ENCODE measurements at regions not wholly inside any gene's neighbourhood (a gene's known extent, or its start where the extent isn't known, plus 50 kb on each side); places are given as distances from the start of the nearest gene placed in this dataset.

DNA sequence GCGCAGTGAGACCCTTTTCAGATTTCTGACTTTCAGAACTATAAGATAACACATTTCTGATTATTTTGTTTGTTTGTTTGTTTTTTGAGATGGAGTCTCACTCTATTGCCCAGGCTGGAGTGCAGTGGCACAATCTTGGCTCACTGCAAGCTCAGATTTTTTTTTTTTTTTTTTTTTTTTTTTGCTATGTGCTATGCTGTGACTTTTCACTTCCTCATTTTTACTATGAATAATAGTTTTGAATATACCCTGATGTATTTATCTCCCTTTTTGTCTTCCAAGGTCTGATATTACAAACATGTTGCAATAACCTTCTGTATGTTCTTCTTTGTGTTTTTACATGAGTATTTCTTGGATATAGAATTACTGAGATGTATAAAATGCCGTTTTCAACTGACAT is 658.7 kb upstream of the SEL1L start:
- Histone ChIP-seq H3K27ac (ENCODE audit: low read depth, low read length) (no peak overlapping the region), H3K4me3 (ENCODE audit: low read length) (no peak overlapping the region), H3K9me3 (ENCODE audit: control insufficient read depth in 2 of 3, low read length in 3 of 3) (peaks cover 0 to 9% (median 0%) of the 10 kb centered on the region in 3 experiments), H3K36me3 (ENCODE audit: control insufficient read depth in 2 of 3, insufficient read depth in 3 of 3, low read length in 3 of 3) (no peaks in the 10 kb centered on the region), H3K4me1 (ENCODE audit: control insufficient read depth in 2 of 2, insufficient read depth in 2 of 2, low read length in 2 of 2) (no peaks in the 10 kb centered on the region), H3K27me3 (ENCODE audit: control insufficient read depth in 2 of 2, insufficient read depth in 2 of 2, low read length in 2 of 2) (no peaks in the 10 kb centered on the region)
- Mint-ChIP-seq H3K36me3 (no peaks in the 10 kb centered on the region), H3K9me3 (peaks cover 0 to 15% (median 6%) of the 10 kb centered on the region in 11 donors), H3K27ac (no peak overlapping the region), H3K4me1 (no peaks in the 10 kb centered on the region), H3K27me3 (no peaks in the 10 kb centered on the region), H3K4me3 (no peak overlapping the region)
- ChIA-PET CTCF (no interaction called here), POLR2A (no interaction called here)
- intact Hi-C loops (cut with micrococcal nuclease) = no loop called here
- ATAC-seq (no peak), DNase-seq (no peak)

DNA sequence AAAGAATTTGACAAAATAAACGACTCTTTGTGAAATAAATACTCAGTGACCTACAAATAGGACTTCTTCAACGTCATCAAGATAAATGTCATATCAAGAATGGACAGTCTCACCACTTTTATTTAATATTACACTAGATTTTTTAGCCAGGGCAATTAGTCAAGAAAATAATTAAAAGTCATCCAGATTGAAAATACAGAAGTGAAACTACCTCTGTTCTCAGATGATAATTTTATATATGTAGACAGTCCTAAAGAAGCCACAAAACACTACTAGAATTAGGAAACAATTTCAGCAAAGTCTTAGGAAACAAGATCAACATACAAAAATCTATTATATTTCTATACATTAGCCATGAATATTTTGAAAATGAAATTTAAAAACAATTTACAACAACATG is 689.6 kb upstream of the SEL1L start:
- H3K4me3 ChIP-seq (ENCODE audit: low read length) = no peak overlapping the region
- no peaks in the 10 kb centered on the region for H3K27me3 ChIP-seq (ENCODE audit: control insufficient read depth in 2 of 2, insufficient read depth in 2 of 2, low read length in 2 of 2)
- no peak overlapping the region for H3K27ac Mint-ChIP-seq
- intact Hi-C loops (cut with micrococcal nuclease) = no loop called here
- H3K9me3 Mint-ChIP-seq = peaks cover 0 to 29% (median 7%) of the 10 kb centered on the region in 11 donors
- DNase-seq (no peak), ATAC-seq (no peak)
- ChIA-PET CTCF (no interaction called here), POLR2A (no interaction called here)
- H3K4me1 ChIP-seq (ENCODE audit: control insufficient read depth in 2 of 2, insufficient read depth in 2 of 2, low read length in 2 of 2) = no peaks in the 10 kb centered on the region
- H3K36me3 Mint-ChIP-seq = no peaks in the 10 kb centered on the region
- no peaks in the 10 kb centered on the region for H3K27me3 Mint-ChIP-seq
- H3K9me3 ChIP-seq (ENCODE audit: control insufficient read depth in 2 of 3, low read length in 3 of 3) = no peaks in the 10 kb centered on the region
- no peaks in the 10 kb centered on the region for H3K4me1 Mint-ChIP-seq
- peaks cover 0 to 3% (median 0%) of the 10 kb centered on the region in 3 experiments for H3K36me3 ChIP-seq (ENCODE audit: control insufficient read depth in 2 of 3, insufficient read depth in 3 of 3, low read length in 3 of 3)
- no peak overlapping the region for H3K4me3 Mint-ChIP-seq
- H3K27ac ChIP-seq (ENCODE audit: low read depth, low read length) = no peak overlapping the region

DNA sequence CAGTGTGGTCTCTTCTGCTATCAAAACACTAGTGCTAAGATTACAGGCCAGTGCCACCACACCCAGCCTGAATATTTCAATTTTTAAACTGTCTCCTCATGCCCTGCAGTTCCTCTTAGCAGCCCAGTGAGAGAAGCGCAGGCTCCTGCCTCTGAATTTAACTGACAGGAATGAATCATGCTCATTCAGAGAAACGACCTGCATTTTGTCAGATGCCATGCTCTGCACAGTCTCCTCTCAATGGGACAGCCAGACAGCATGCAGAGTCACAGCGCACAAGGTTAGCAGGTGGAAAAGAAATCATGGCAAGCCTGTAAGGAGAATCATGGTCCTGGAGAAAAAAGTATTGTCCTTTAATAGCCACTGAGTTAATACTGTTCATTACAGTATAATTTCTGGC is 691.0 kb upstream of the SEL1L start:
- H3K27me3 ChIP-seq (ENCODE audit: control insufficient read depth in 2 of 2, insufficient read depth in 2 of 2, low read length in 2 of 2) = no peaks in the 10 kb centered on the region
- intact Hi-C loops (cut with micrococcal nuclease) = no loop called here
- ChIA-PET POLR2A (no interaction called here), CTCF (no interaction called here)
- H3K4me3 Mint-ChIP-seq = no peak overlapping the region
- no peaks in the 10 kb centered on the region for H3K36me3 Mint-ChIP-seq
- H3K4me1 ChIP-seq (ENCODE audit: control insufficient read depth in 2 of 2, insufficient read depth in 2 of 2, low read length in 2 of 2) = no peaks in the 10 kb centered on the region
- no peak overlapping the region for H3K27ac ChIP-seq (ENCODE audit: low read depth, low read length)
- H3K9me3 Mint-ChIP-seq = peaks cover 0 to 23% (median 7%) of the 10 kb centered on the region in 11 donors
- H3K4me3 ChIP-seq (ENCODE audit: low read length) = no peak overlapping the region
- H3K9me3 ChIP-seq (ENCODE audit: control insufficient read depth in 2 of 3, low read length in 3 of 3) = no peaks in the 10 kb centered on the region
- H3K4me1 Mint-ChIP-seq = no peaks in the 10 kb centered on the region
- no peak for DNase-seq
- no peak for ATAC-seq
- H3K36me3 ChIP-seq (ENCODE audit: control insufficient read depth in 2 of 3, insufficient read depth in 3 of 3, low read length in 3 of 3) = peaks cover 0 to 3% (median 0%) of the 10 kb centered on the region in 3 experiments
- H3K27me3 Mint-ChIP-seq = no peaks in the 10 kb centered on the region
- H3K27ac Mint-ChIP-seq = no peak overlapping the region

DNA sequence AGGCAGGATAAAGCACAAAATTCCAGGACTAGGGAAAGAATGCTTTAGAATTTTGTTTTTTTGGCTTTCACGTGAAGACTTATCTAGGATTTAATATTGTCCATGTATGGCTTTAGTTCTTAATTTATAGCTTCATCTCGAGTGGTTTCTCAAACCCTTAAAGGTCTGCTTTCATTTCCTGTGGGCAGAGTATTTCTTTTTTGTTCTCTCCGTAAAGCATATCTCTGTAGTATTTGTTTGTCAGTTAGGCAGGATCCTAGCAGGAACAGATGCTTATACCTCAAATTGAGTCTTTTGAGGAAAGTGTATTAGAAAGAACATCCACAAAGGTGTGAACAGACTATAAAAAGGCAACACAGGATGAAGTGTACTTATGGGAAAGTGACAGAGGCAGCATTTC is 697.1 kb upstream of the SEL1L start:
- Mint-ChIP-seq H3K27me3 (no peaks in the 10 kb centered on the region), H3K4me1 (no peaks in the 10 kb centered on the region), H3K36me3 (no peaks in the 10 kb centered on the region), H3K9me3 (peaks cover 0 to 18% (median 12%) of the 10 kb centered on the region in 11 donors), H3K4me3 (no peak overlapping the region), H3K27ac (no peak overlapping the region)
- Histone ChIP-seq H3K36me3 (ENCODE audit: control insufficient read depth in 2 of 3, insufficient read depth in 3 of 3, low read length in 3 of 3) (no peaks in the 10 kb centered on the region), H3K4me3 (ENCODE audit: low read length) (no peak overlapping the region), H3K9me3 (ENCODE audit: control insufficient read depth in 2 of 3, low read length in 3 of 3) (no peaks in the 10 kb centered on the region), H3K27me3 (ENCODE audit: control insufficient read depth in 2 of 2, insufficient read depth in 2 of 2, low read length in 2 of 2) (no peaks in the 10 kb centered on the region), H3K4me1 (ENCODE audit: control insufficient read depth in 2 of 2, insufficient read depth in 2 of 2, low read length in 2 of 2) (no peaks in the 10 kb centered on the region), H3K27ac (ENCODE audit: low read depth, low read length) (no peak overlapping the region)
- ATAC-seq (no peak), DNase-seq (no peak)
- ChIA-PET CTCF (no interaction called here), POLR2A (no interaction called here)
- intact Hi-C loops (cut with micrococcal nuclease) = no loop called here

DNA sequence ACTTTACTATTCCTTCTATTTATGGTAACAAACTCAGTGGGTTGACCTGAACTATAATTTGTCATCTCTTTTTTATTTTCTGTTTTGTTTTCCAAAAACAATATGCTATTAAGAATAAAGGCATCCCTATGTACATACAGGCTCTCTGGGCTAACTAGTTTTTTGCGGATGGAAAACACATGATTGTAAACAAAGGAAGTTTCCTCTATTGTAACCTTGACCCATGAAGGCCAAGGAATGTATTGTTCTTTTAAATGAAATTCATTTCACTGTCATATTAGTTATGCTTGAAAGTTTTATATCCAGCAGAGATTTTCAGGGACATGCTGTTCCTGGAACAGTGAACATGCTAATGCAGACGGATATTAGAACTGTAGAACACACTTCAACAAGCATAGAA is 705.0 kb upstream of the SEL1L start:
- Mint-ChIP-seq H3K36me3 (no peaks in the 10 kb centered on the region), H3K4me1 (no peaks in the 10 kb centered on the region), H3K9me3 (peaks cover 3 to 25% (median 6%) of the 10 kb centered on the region in 11 donors), H3K27ac (no peak overlapping the region), H3K27me3 (no peaks in the 10 kb centered on the region), H3K4me3 (no peak overlapping the region)
- ChIA-PET CTCF (no interaction called here), POLR2A (no interaction called here)
- no peak for ATAC-seq
- no peaks in the 10 kb centered on the region for H3K9me3 ChIP-seq (ENCODE audit: control insufficient read depth in 2 of 3, low read length in 3 of 3)
- intact Hi-C loops (cut with micrococcal nuclease) = no loop called here
- H3K4me1 ChIP-seq (ENCODE audit: control insufficient read depth in 2 of 2, insufficient read depth in 2 of 2, low read length in 2 of 2) = no peaks in the 10 kb centered on the region
- H3K36me3 ChIP-seq (ENCODE audit: control insufficient read depth in 2 of 3, insufficient read depth in 3 of 3, low read length in 3 of 3) = no peaks in the 10 kb centered on the region
- H3K4me3 ChIP-seq (ENCODE audit: low read length) = no peak overlapping the region
- no peaks in the 10 kb centered on the region for H3K27me3 ChIP-seq (ENCODE audit: control insufficient read depth in 2 of 2, insufficient read depth in 2 of 2, low read length in 2 of 2)
- DNase-seq = no peak
- H3K27ac ChIP-seq (ENCODE audit: low read depth, low read length) = no peak overlapping the region

DNA sequence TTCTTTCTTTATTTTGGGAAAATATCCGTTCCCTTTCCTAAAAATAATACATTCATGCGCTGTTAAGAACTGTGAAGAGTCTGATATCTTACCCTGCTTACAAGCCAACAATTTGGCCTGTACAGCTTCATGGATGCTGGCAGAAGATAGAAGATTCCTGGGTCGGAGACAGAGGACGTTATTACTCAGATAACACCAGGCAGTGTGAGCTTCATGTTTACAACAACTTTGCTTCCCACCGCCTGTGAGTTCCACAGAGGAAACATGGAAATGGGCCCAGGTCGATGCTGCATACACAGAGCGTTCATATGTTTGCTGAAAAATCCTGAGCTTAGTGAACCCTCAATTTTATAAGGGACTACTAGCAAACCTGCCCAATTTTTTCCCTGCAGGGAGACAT is 705.6 kb upstream of the SEL1L start:
- H3K4me3 Mint-ChIP-seq = no peak overlapping the region
- POLR2A ChIA-PET = no interaction called here
- H3K4me1 Mint-ChIP-seq = no peaks in the 10 kb centered on the region
- CTCF ChIA-PET = no interaction called here
- Histone ChIP-seq H3K27me3 (ENCODE audit: control insufficient read depth in 2 of 2, insufficient read depth in 2 of 2, low read length in 2 of 2) (no peaks in the 10 kb centered on the region), H3K4me1 (ENCODE audit: control insufficient read depth in 2 of 2, insufficient read depth in 2 of 2, low read length in 2 of 2) (no peaks in the 10 kb centered on the region), H3K9me3 (ENCODE audit: control insufficient read depth in 2 of 3, low read length in 3 of 3) (no peaks in the 10 kb centered on the region), H3K36me3 (ENCODE audit: control insufficient read depth in 2 of 3, insufficient read depth in 3 of 3, low read length in 3 of 3) (no peaks in the 10 kb centered on the region), H3K27ac (ENCODE audit: low read depth, low read length) (no peak overlapping the region), H3K4me3 (ENCODE audit: low read length) (no peak overlapping the region)
- peaks cover 3 to 20% (median 6%) of the 10 kb centered on the region in 11 donors for H3K9me3 Mint-ChIP-seq
- no peaks in the 10 kb centered on the region for H3K36me3 Mint-ChIP-seq
- ATAC-seq (no peak), DNase-seq (no peak)
- no peak overlapping the region for H3K27ac Mint-ChIP-seq
- intact Hi-C loops (cut with micrococcal nuclease) = no loop called here
- H3K27me3 Mint-ChIP-seq = no peaks in the 10 kb centered on the region

DNA sequence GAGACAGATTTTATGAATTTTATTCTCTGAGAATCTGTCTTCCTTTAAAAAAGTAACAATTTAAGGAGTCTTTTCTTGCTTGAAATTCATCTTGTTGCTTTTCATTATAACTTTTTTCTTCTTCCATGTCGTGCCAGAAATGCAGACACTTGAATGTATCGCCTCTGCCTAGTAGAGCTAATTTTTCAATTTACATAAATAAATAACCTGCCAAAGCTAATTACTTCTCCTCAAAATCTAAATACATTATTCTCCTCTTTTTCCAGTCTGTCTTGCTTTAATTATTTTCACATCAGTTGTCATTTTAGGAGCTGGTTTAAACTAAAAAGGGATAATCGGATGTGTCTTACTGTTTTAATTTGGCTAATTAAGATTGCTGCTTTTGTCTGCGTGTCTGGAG is 711.1 kb upstream of the SEL1L start:
- H3K4me3 ChIP-seq (ENCODE audit: low read length) = no peak overlapping the region
- no peaks in the 10 kb centered on the region for H3K27me3 ChIP-seq (ENCODE audit: control insufficient read depth in 2 of 2, insufficient read depth in 2 of 2, low read length in 2 of 2)
- no peaks in the 10 kb centered on the region for H3K27me3 Mint-ChIP-seq
- H3K27ac Mint-ChIP-seq = no peak overlapping the region
- H3K4me1 Mint-ChIP-seq = no peaks in the 10 kb centered on the region
- peaks cover 0 to 16% (median 6%) of the 10 kb centered on the region in 11 donors for H3K9me3 Mint-ChIP-seq
- ChIA-PET POLR2A (no interaction called here), CTCF (no interaction called here)
- H3K4me3 Mint-ChIP-seq = no peak overlapping the region
- ATAC-seq (no peak), DNase-seq (no peak)
- H3K4me1 ChIP-seq (ENCODE audit: control insufficient read depth in 2 of 2, insufficient read depth in 2 of 2, low read length in 2 of 2) = no peaks in the 10 kb centered on the region
- peaks cover 0 to 3% (median 0%) of the 10 kb centered on the region in 3 experiments for H3K9me3 ChIP-seq (ENCODE audit: control insufficient read depth in 2 of 3, low read length in 3 of 3)
- intact Hi-C loops (cut with micrococcal nuclease) = no loop called here
- H3K36me3 ChIP-seq (ENCODE audit: control insufficient read depth in 2 of 3, insufficient read depth in 3 of 3, low read length in 3 of 3) = no peaks in the 10 kb centered on the region
- no peak overlapping the region for H3K27ac ChIP-seq (ENCODE audit: low read depth, low read length)
- H3K36me3 Mint-ChIP-seq = no peaks in the 10 kb centered on the region

Data from naive thymus-derived CD4-positive, alpha-beta T cell (primary cell).